Ishikawa (cell line): ENCODE measurements at regions not wholly inside any gene's neighbourhood (a gene's known extent, or its start where the extent isn't known, plus 50 kb on each side); places are given as distances from the start of the nearest gene placed in this dataset.

ENCODE experiments used
- CEBPB ChIP-seq: IDR thresholded peaks from 2 replicates; pipeline ENCODE4 v1.6.1; 2012
- CREB1 ChIP-seq: IDR thresholded peaks from 2 replicates; pipeline ENCODE4 v1.6.1; 2012; ENCODE audit warnings: low read depth
- EGR1 ChIP-seq: IDR thresholded peaks from 2 replicates; pipeline ENCODE4 v1.6.1; 2012
- EP300 ChIP-seq: IDR thresholded peaks from 2 replicates; pipeline ENCODE4 v1.6.1; 2012; ENCODE audit warnings: borderline replicate concordance
- FOXM1 ChIP-seq: IDR thresholded peaks from 2 replicates; pipeline ENCODE4 v1.6.1; 2012; ENCODE audit warnings: low read depth, borderline replicate concordance
- NFIC ChIP-seq: IDR thresholded peaks from 2 replicates; pipeline ENCODE4 v1.6.1; 2012
- RAD21 ChIP-seq: IDR thresholded peaks from 2 replicates; pipeline ENCODE4 v1.6.1; 2012; ENCODE audit warnings: low read depth
- TAF1 ChIP-seq: IDR thresholded peaks from 2 replicates; pipeline ENCODE4 v1.6.1; 2012; ENCODE audit warnings: low read depth, mild to moderate bottlenecking
- TCF12 ChIP-seq: IDR thresholded peaks from 2 replicates; pipeline ENCODE4 v1.6.1; 2012; ENCODE audit warnings: low read depth
- TEAD4 ChIP-seq: IDR thresholded peaks from 2 replicates; pipeline ENCODE4 v1.6.1; 2012
- YY1 ChIP-seq: IDR thresholded peaks from 2 replicates; pipeline ENCODE4 v1.6.1; 2012; ENCODE audit warnings: low read depth
- ZBTB7A ChIP-seq: IDR thresholded peaks from 2 replicates; pipeline ENCODE4 v1.6.1; 2012; ENCODE audit warnings: low read depth
- TF ChIP-seq, protein P1 (sequence below): IDR thresholded peaks from 2 replicates; pipeline ENCODE4 v1.6.1; 2012
- TF ChIP-seq, protein P2 (sequence below): IDR thresholded peaks from 2 replicates; pipeline ENCODE4 v1.6.1; 2012; ENCODE audit warnings: low read depth, mild to moderate bottlenecking
- TF ChIP-seq, protein P3 (sequence below): IDR thresholded peaks from 2 replicates; pipeline ENCODE4 v1.6.1; 2012

DNA sequence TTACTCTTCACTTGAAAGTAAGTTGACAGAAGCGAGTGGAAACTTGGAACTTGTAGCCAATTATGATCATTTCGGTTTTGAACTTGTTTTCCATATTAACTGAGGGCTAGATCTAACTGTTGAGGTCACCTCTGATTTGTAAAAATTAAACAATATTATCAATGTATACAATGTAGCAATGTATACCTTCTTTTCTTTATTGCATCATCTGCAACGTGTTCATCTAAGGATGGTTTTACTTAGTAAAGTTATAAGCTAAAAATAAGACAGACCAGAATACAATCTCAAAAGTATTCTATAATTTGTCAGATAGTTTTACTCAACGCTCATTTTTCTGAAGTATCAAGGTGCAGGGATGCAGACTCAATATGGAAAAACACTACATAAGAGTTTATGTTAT, 435.0 kb upstream of the TNP1 start:
- TF ChIP-seq, protein P1, sequence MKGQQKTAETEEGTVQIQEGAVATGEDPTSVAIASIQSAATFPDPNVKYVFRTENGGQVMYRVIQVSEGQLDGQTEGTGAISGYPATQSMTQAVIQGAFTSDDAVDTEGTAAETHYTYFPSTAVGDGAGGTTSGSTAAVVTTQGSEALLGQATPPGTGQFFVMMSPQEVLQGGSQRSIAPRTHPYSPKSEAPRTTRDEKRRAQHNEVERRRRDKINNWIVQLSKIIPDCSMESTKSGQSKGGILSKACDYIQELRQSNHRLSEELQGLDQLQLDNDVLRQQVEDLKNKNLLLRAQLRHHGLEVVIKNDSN, result no peak
- TF ChIP-seq ZBTB7A (no peak), TEAD4 (no peak), NFIC (no peak), TCF12 (no peak), EGR1 (no peak), CEBPB (no peak), YY1 (no peak), TAF1 (no peak), CREB1 (no peak), RAD21 (no peak), EP300 (no peak), FOXM1 (no peak)
- TF ChIP-seq, protein P2, sequence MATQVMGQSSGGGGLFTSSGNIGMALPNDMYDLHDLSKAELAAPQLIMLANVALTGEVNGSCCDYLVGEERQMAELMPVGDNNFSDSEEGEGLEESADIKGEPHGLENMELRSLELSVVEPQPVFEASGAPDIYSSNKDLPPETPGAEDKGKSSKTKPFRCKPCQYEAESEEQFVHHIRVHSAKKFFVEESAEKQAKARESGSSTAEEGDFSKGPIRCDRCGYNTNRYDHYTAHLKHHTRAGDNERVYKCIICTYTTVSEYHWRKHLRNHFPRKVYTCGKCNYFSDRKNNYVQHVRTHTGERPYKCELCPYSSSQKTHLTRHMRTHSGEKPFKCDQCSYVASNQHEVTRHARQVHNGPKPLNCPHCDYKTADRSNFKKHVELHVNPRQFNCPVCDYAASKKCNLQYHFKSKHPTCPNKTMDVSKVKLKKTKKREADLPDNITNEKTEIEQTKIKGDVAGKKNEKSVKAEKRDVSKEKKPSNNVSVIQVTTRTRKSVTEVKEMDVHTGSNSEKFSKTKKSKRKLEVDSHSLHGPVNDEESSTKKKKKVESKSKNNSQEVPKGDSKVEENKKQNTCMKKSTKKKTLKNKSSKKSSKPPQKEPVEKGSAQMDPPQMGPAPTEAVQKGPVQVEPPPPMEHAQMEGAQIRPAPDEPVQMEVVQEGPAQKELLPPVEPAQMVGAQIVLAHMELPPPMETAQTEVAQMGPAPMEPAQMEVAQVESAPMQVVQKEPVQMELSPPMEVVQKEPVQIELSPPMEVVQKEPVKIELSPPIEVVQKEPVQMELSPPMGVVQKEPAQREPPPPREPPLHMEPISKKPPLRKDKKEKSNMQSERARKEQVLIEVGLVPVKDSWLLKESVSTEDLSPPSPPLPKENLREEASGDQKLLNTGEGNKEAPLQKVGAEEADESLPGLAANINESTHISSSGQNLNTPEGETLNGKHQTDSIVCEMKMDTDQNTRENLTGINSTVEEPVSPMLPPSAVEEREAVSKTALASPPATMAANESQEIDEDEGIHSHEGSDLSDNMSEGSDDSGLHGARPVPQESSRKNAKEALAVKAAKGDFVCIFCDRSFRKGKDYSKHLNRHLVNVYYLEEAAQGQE, result no peak
- TF ChIP-seq, protein P3, sequence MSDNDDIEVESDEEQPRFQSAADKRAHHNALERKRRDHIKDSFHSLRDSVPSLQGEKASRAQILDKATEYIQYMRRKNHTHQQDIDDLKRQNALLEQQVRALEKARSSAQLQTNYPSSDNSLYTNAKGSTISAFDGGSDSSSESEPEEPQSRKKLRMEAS, result no peak

DNA sequence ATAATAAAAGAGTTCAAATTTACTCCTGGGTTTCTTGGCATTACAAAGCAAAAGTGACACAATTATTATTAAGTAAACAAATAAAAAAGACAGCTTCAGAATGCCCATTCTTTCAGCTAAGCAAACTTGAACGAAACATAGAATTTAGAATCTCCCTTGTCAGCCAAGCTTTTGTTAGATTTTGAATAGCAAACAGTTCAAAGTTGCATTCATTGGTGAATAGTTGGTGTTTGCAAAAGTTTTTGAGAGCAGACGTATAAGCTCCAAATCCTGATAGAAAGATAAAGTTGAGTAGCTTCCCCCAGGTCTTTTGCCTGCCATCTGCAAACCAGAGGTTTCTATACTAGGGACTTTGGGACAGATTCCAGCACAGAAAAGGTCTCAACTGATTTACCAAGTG, 434.3 kb upstream of the TNP1 start:
- TF ChIP-seq ZBTB7A (no peak), TEAD4 (no peak), CREB1 (no peak), EGR1 (no peak), CEBPB (no peak), YY1 (no peak), FOXM1 (no peak), EP300 (no peak), RAD21 (no peak), TAF1 (no peak)
- TF ChIP-seq, protein P3, result no peak
- TF ChIP-seq, protein P1, result no peak

DNA sequence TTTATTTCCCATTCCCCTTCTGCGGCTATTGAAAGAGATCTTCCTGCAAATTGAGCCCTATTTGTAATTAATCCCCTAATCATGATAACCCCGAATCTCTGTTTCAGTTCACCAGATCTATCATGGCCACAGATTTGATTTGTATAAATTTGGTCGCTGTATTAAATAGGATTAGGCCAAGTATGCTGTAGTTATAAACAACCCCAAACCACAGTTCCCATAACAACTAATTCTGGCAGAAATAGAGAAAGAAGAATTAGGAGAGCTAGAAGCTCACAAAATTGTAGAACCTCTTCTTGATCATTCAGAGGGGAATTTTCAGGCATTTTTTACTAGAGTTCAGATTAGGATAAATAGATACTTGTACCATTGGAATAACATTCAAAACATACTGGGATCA, 433.7 kb upstream of the TNP1 start:
- no peak for TF ChIP-seq FOXM1
- TF ChIP-seq TAF1, result no peak
- TF ChIP-seq TCF12, result no peak
- TF ChIP-seq TEAD4, result no peak
- TF ChIP-seq, protein P1, result no peak
- TF ChIP-seq ZBTB7A, result no peak
- TF ChIP-seq CREB1, result no peak

DNA sequence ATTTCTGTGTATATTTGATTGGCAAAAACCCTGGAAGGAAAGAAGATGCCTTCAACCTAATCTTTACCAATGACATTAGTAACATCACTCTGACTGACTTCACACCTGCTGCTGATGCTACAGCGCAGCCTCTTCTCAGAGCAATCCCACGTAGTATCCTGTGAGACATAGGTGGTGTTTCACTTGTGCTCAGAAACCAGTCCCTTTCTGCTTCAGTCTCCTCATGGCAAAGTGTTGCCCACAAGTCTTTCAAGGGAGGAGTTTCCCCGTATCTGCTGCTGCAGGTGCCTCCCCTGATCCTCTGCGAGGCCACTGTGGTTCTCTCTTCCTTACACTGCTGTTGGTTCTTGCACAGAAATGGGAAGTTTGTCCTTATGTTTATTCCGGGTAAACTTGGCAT, 433.2 kb upstream of the TNP1 start:
- TF ChIP-seq ZBTB7A, result no peak
- TF ChIP-seq, protein P2, result no peak
- TF ChIP-seq TAF1, result no peak
- TF ChIP-seq EGR1, result no peak
- TF ChIP-seq NFIC, result no peak
- TF ChIP-seq, protein P3, result no peak
- no peak for TF ChIP-seq TCF12
- TF ChIP-seq, protein P1, result no peak
- TF ChIP-seq EP300, result no peak
- TF ChIP-seq RAD21, result no peak
- TF ChIP-seq CREB1, result no peak
- TF ChIP-seq YY1, result no peak
- no peak for TF ChIP-seq TEAD4

DNA sequence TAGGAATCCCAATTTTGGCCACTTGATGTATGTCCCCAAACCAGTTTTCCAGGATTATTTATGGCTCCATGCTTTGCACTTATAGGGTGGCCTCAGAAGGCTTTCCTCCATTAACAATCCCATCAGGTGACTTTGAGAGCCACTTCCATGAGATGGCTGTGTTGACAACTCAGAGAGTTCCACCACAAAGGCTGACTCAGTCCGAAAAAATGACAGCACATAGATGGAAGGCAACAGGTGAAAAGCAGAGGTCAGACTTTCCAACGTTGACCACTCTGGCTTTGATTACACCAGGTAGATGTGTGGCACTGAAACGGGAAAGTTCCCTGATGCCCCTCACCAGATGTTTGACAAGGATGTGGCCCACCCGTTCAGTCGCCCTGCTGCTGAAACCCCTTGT, 431.4 kb upstream of the TNP1 start:
- no peak for TF ChIP-seq CREB1
- TF ChIP-seq EP300, result no peak
